ENCODE measurements at regions not wholly inside any gene's neighbourhood (a gene's known extent, or its start where the extent isn't known, plus 50 kb on each side); places are given as distances from the start of the nearest gene placed in this dataset.

- no peak for TF ChIP-seq POLR2A (IDR thresholded peaks at IDR 0.05; ENCODE audit: low read length)
- TF ChIP-seq GATA1 (IDR thresholded peaks at IDR 0.05; ENCODE audit: low read depth, low read length) = no peak
These were observed 103.5 kb upstream of the YWHAQ start for GRCh38 chr2:9734308-9734707.

Measured in erythroblast (primary cell).